OCI-LY3 (cell line): ENCODE measurements at regions not wholly inside any gene's neighbourhood (a gene's known extent, or its start where the extent isn't known, plus 50 kb on each side); places are given as distances from the start of the nearest gene placed in this dataset.
A peak's percentile ranks its signal among the peaks of the same experiment; 100 is the strongest.
"Not testable (repeated sequence)": the region's sequence is repeated elsewhere in the genome, so short reads cannot be mapped to it uniquely, and the experiment has no call there.

ENCODE experiments used
- H2AFZ ChIP-seq: fragments of 200-600, 300-600 bp; shearing (Covaris generic); 2 replicates; pipeline ENCODE4 v1.6.0; 2014; ENCODE audit warnings: antibody characterized with exemption, low read depth, low read length
- H3K27ac ChIP-seq: fragments of 200-600, 300-600 bp; sonication (generic); 2 replicates; pipeline ENCODE4 v1.5.1; 2014; ENCODE audit warnings: mild to moderate bottlenecking, low read length, moderate library complexity, mixed read lengths
- H3K27me3 ChIP-seq: fragments of 200-600, 300-600 bp; sonication (generic); 2 replicates; pipeline ENCODE4 v1.6.1; 2014; ENCODE audit warnings: low read depth, low read length, mixed read lengths
- H3K36me3 ChIP-seq: fragments of 200-600, 300-600 bp; sonication (generic); replicated peaks from 2 replicates; pipeline ENCODE3; 2014; ENCODE audit warnings: low read depth, low read length, mixed read lengths
- H3K4me1 ChIP-seq: fragments of 300-600, 200-600 bp; sonication (generic); 2 replicates; pipeline ENCODE4 v1.6.1; 2014; ENCODE audit warnings: low read length, mixed read lengths
- H3K4me2 ChIP-seq: fragments of 200-600, 300-600 bp; sonication (generic); 2 replicates; pipeline ENCODE4 v1.6.1; 2014; ENCODE audit warnings: low read length, mixed read lengths
- H3K4me3 ChIP-seq: fragments of 300-600, 200-600 bp; sonication (generic); 2 replicates; pipeline ENCODE4 v1.5.1; 2014; ENCODE audit warnings: antibody characterized with exemption, mild to moderate bottlenecking, low read length, moderate library complexity
- H3K79me2 ChIP-seq: fragments of 300-600, 200-600 bp; shearing (Covaris generic); 2 replicates; pipeline ENCODE4 v1.6.1; 2014; ENCODE audit warnings: mild to moderate bottlenecking, low read length, mixed read lengths
- H3K9ac ChIP-seq: fragments of 300-600, 200-600 bp; shearing (Covaris generic); 2 replicates; pipeline ENCODE4 v1.6.0; 2014; ENCODE audit warnings: mild to moderate bottlenecking, low read length, moderate library complexity
- H3K9me3 ChIP-seq: fragments of 200-600, 300-600 bp; shearing (Covaris generic); 2 replicates; pipeline ENCODE4 v1.6.1; 2014; ENCODE audit warnings: low read length, mixed read lengths; ENCODE audit not compliant: insufficient read depth
- H4K20me1 ChIP-seq: fragments of 200-600, 300-600 bp; sonication (generic); 2 replicates; pipeline ENCODE4 v1.6.1; 2016; ENCODE audit warnings: low read length, mixed read lengths; ENCODE audit not compliant: insufficient read depth
- EZH2phosphoT487 ChIP-seq: fragments of 200-600 bp; shearing (Covaris generic); IDR thresholded peaks from 2 replicates; pipeline ENCODE4 v1.6.1; 2018; ENCODE audit warnings: antibody characterized with exemption, mixed run types, low read depth
- TF ChIP-seq, protein P1 (sequence below): fragments of 200-600, 300-600 bp; sonication (generic); IDR thresholded peaks from 2 replicates; pipeline ENCODE4 v1.5.1; 2014; ENCODE audit warnings: antibody characterized with exemption, low read length, low read depth

DNA sequence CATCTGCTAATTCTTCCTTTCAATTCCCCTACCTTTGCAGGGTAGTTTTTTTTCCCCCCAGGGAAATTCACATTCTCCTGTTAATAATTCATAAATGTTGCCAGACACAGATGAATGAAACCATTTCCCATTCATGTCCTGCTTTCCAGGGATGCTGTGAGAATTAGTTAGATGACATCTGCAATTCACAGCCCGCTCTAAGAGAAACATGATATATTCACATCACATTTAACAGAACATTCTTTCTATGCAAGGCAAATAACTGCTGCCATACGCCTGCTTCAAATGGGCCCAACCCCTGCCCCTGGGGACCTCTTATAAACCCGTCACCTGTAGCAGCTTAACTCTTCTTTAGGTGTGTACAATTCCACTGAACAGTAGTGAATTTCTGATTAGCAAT lies 110.6 kb upstream of the CTAGE1 start:
- peaks cover 14% of the 10 kb centered on the region for H3K4me1 ChIP-seq
- H3K4me3 ChIP-seq = no peak overlapping the region
- no peak overlapping the region for H2AFZ ChIP-seq
- no peaks in the 10 kb centered on the region for H3K27me3 ChIP-seq
- H3K36me3 ChIP-seq = no peaks in the 10 kb centered on the region
- H4K20me1 ChIP-seq = no peaks in the 10 kb centered on the region
- H3K9ac ChIP-seq = no peak overlapping the region
- no peaks in the 10 kb centered on the region for H3K79me2 ChIP-seq
- H3K4me2 ChIP-seq = peak overlapping the region; percentile 48
- no peaks in the 10 kb centered on the region for H3K9me3 ChIP-seq
- TF ChIP-seq, protein P1, sequence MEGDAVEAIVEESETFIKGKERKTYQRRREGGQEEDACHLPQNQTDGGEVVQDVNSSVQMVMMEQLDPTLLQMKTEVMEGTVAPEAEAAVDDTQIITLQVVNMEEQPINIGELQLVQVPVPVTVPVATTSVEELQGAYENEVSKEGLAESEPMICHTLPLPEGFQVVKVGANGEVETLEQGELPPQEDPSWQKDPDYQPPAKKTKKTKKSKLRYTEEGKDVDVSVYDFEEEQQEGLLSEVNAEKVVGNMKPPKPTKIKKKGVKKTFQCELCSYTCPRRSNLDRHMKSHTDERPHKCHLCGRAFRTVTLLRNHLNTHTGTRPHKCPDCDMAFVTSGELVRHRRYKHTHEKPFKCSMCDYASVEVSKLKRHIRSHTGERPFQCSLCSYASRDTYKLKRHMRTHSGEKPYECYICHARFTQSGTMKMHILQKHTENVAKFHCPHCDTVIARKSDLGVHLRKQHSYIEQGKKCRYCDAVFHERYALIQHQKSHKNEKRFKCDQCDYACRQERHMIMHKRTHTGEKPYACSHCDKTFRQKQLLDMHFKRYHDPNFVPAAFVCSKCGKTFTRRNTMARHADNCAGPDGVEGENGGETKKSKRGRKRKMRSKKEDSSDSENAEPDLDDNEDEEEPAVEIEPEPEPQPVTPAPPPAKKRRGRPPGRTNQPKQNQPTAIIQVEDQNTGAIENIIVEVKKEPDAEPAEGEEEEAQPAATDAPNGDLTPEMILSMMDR = no peak
- TF ChIP-seq EZH2phosphoT487 = no peak
- no peak overlapping the region for H3K27ac ChIP-seq

DNA sequence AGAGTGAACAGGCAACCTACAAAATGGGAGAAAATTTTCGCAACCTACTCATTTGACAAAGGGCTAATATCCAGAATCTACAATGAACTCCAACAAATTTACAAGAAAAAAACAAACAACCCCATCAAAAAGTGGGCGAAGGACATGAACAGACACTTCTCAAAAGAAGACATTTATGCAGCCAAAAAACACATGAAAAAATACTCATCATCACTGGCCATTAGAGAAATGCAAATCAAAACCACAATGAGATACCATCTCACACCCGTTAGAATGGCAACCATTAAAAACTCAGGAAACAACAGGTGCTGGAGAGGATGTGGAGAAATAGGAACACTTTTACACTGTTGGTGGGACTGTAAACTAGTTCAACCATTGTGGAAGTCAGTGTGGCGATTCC lies 117.0 kb upstream of the CTAGE1 start:
- not testable (repeated sequence) for H3K36me3 ChIP-seq, H3K79me2 ChIP-seq, H3K27me3 ChIP-seq, H3K4me3 ChIP-seq, H3K4me2 ChIP-seq, H3K4me1 ChIP-seq, H2AFZ ChIP-seq, H3K27ac ChIP-seq, H4K20me1 ChIP-seq, H3K9me3 ChIP-seq, H3K9ac ChIP-seq

DNA sequence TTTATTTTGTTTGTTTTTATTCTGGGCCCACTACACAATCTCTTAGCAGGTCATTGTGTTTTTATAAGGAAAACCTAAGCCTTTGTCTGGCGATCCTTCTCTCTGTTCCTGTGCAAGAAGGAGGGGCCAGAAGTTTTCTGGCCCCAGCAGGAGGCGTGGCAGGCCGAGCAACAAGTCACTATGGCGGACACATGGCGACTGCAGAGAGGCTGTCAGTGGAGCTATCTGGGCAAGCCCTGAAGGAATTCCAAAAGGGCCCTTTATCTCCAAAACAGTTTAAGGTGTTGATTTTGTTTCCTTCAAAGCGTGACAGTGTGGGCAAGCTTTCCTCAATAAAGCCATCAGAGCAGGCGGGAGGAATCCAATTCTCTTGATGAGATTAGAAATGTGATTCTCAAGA lies 118.8 kb upstream of the CTAGE1 start:
- no peak overlapping the region for H3K4me3 ChIP-seq
- no peaks in the 10 kb centered on the region for H3K36me3 ChIP-seq
- H3K27me3 ChIP-seq = no peaks in the 10 kb centered on the region
- no peak overlapping the region for H2AFZ ChIP-seq
- no peak overlapping the region for H3K27ac ChIP-seq
- H3K9ac ChIP-seq = no peak overlapping the region
- no peak overlapping the region for H3K4me2 ChIP-seq
- no peaks in the 10 kb centered on the region for H3K9me3 ChIP-seq
- no peaks in the 10 kb centered on the region for H4K20me1 ChIP-seq
- H3K4me1 ChIP-seq = no peaks in the 10 kb centered on the region
- TF ChIP-seq EZH2phosphoT487 = no peak
- TF ChIP-seq, protein P1 = no peak
- no peaks in the 10 kb centered on the region for H3K79me2 ChIP-seq

DNA sequence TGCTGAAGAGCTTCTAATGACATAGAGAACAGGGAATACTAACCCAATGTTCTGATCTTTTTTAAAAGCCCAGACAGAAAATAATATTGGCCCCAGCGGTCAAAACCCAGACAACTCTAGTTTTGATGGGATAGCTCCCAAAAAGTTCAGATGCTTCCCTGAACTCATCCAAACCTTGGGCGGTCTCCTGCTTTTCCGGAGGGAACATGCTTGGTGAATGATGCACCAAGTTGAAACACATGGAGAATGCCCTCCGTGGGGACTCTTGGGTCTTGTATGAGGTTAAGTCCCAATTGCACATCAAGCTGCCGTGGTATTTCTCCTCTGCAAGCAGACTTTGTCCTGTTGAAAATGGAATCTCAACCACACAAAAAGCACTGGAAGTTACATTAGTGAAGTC lies 120.7 kb upstream of the CTAGE1 start:
- TF ChIP-seq, protein P1 = no peak
- TF ChIP-seq EZH2phosphoT487 = no peak
- H3K9ac ChIP-seq = no peak overlapping the region
- H3K27me3 ChIP-seq = no peaks in the 10 kb centered on the region
- H3K27ac ChIP-seq = no peak overlapping the region
- H3K4me2 ChIP-seq = no peak overlapping the region
- no peaks in the 10 kb centered on the region for H3K9me3 ChIP-seq
- H3K79me2 ChIP-seq = no peaks in the 10 kb centered on the region
- no peaks in the 10 kb centered on the region for H4K20me1 ChIP-seq
- no peak overlapping the region for H3K4me3 ChIP-seq
- no peaks in the 10 kb centered on the region for H3K36me3 ChIP-seq
- H2AFZ ChIP-seq = no peak overlapping the region
- no peaks in the 10 kb centered on the region for H3K4me1 ChIP-seq
